Caco-2 (cell line): ENCODE measurements at regions not wholly inside any gene's neighbourhood (a gene's known extent, or its start where the extent isn't known, plus 50 kb on each side); places are given as distances from the start of the nearest gene placed in this dataset.

Source experiments
- BruUV-seq: library from RNA; stranded (reverse); fragments of 400-500 nt; replicated peaks from 2 replicates; lab custom pipeline; 2021; lab: Mats Ljungman, UMichigan
- CTCF ChIA-PET: fragments of 300-600 bp; sonication (Branson Sonifier 250); formaldehyde crosslinking; loops from one replicate; lab custom pipeline; 2022; ENCODE audit warnings: antibody characterized with exemption; lab: Charles Lee
- POLR2A ChIA-PET: fragments of 300-600 bp; sonication (Branson Sonifier 250); formaldehyde crosslinking; loops from one replicate; lab custom pipeline; 2022; ENCODE audit warnings: antibody characterized with exemption; lab: Charles Lee
- DNase-seq, 2 experiments: peaks; one replicate each; pipeline versions ENCODE4 v3.0.0 to v3.0.0-alpha.2; 2020 to 2022
- H3K27me3 ChIP-seq: replicated peaks from 2 replicates; pipeline ENCODE4 v1.6.0; 2011; ENCODE audit warnings: low read length; ENCODE audit not compliant: control insufficient read depth, insufficient read depth
- H3K36me3 ChIP-seq: 2 replicates; pipeline ENCODE4 v1.5.1; 2011; ENCODE audit warnings: low read length; ENCODE audit not compliant: control insufficient read depth, insufficient read depth
- H3K4me1 ChIP-seq: fragments of 250-450 bp; sonication (Bioruptor Pico); 2 replicates; pipeline ENCODE4 v1.5.1; 2020; ENCODE audit warnings: mild to moderate bottlenecking
- H3K4me3 ChIP-seq: 2 replicates; pipeline ENCODE4 v1.5.1; 2011; ENCODE audit warnings: low read depth, mild to moderate bottlenecking, control low read depth, low read length
- H3K9me3 ChIP-seq: fragments of 250-450 bp; sonication (Bioruptor Pico); 2 replicates; pipeline ENCODE4 v1.5.1; 2020; ENCODE audit warnings: mild to moderate bottlenecking, moderate library complexity
- H3K27ac Mint-ChIP-seq: one replicate; pipeline ENCODE4 v1.8.0; 2022; ENCODE audit warnings: mixed read lengths; ENCODE audit not compliant: unreplicated experiment
- H3K27me3 Mint-ChIP-seq: one replicate; pipeline ENCODE4 v1.8.0; 2022; ENCODE audit warnings: mixed read lengths; ENCODE audit not compliant: insufficient read depth, unreplicated experiment
- H3K36me3 Mint-ChIP-seq: one replicate; pipeline ENCODE4 v1.8.0; 2022; ENCODE audit warnings: mild to moderate bottlenecking, mixed read lengths; ENCODE audit not compliant: insufficient read depth, unreplicated experiment
- H3K4me1 Mint-ChIP-seq: one replicate; pipeline ENCODE4 v1.8.0; 2022; ENCODE audit warnings: low read depth, mixed read lengths; ENCODE audit not compliant: unreplicated experiment
- H3K4me3 Mint-ChIP-seq: one replicate; pipeline ENCODE4 v1.8.0; 2022; ENCODE audit warnings: mild to moderate bottlenecking, moderate library complexity, mixed read lengths; ENCODE audit not compliant: unreplicated experiment
- H3K9me3 Mint-ChIP-seq: one replicate; pipeline ENCODE4 v1.8.0; 2022; ENCODE audit warnings: mixed read lengths; ENCODE audit not compliant: unreplicated experiment
- intact Hi-C: fragments of 100-400 bp; cut with micrococcal nuclease; formaldehyde crosslinking; loops from one replicate; pipeline ENCODE4 v1.10.0; 2022; ENCODE audit not compliant: unreplicated experiment
- TF ChIP-seq, protein P1 (sequence below), 2 experiments: fragments of 200-600 bp in 1 of 2; IDR thresholded peaks; 1 replicate in 1 of 2; 2 replicates in 1 of 2; pipeline versions ENCODE4 v1.5.1 to v1.8.0; 2011 to 2022; ENCODE audit warnings: antibody characterized with exemption in 1 of 2, control low read depth in 1 of 2, inconsistent platforms in 1 of 2, low read depth in 1 of 2, low read length in 1 of 2, mild to moderate bottlenecking in 1 of 2, moderate library complexity in 1 of 2; ENCODE audit not compliant: insufficient read depth in 1 of 2, severe bottlenecking in 1 of 2, unreplicated experiment in 1 of 2

DNA sequence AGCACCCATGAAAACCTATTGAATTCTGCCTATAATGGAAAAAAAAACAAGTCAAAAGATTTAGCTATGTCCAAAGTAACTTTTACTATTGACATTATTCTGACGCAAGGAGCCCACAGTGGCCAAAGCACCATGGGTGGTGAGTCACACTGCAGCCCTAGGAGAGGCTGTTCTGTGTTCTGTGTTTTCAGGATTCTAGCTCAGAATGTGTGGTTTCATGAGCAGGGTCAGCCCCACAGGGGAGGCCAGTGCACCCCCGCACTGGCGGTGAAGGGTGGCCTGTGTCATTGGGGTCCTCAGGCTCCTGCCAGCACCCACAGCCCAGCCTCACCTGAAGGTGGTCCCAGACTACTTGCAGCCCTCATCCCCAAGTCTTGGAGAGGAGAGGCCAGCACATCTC is 112.2 kb downstream of the BRD1 start:
- Mint-ChIP-seq H3K4me3 (no peak overlapping the region), H3K27me3 (peaks cover 30% of the 10 kb centered on the region)

DNA sequence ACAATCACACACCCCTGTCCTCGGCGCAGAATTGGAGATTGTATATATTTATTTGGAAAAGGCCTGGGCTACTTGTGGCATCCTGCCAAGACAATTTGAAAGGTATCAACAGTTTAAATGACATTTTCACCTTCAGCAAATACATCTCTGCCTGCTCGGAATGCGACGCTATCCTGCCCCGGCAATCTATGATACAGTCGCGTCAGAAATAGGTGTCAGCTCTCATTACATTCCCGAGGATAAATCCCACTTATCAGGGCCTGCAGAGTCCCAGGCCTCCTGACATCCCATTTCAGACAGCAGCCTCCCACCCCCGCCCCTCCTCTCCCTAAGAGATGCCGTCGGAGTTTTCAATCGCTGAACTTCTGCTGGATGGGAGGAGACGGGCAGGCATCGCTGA is 114.7 kb downstream of the BRD1 start:
- no peak for DNase-seq
- no peaks in the 10 kb centered on the region for H3K36me3 Mint-ChIP-seq
- TF ChIP-seq, protein P1, sequence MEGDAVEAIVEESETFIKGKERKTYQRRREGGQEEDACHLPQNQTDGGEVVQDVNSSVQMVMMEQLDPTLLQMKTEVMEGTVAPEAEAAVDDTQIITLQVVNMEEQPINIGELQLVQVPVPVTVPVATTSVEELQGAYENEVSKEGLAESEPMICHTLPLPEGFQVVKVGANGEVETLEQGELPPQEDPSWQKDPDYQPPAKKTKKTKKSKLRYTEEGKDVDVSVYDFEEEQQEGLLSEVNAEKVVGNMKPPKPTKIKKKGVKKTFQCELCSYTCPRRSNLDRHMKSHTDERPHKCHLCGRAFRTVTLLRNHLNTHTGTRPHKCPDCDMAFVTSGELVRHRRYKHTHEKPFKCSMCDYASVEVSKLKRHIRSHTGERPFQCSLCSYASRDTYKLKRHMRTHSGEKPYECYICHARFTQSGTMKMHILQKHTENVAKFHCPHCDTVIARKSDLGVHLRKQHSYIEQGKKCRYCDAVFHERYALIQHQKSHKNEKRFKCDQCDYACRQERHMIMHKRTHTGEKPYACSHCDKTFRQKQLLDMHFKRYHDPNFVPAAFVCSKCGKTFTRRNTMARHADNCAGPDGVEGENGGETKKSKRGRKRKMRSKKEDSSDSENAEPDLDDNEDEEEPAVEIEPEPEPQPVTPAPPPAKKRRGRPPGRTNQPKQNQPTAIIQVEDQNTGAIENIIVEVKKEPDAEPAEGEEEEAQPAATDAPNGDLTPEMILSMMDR (IDR thresholded peaks at IDR 0.05; ENCODE audit: insufficient read depth in 1 of 2, low read depth in 1 of 2, low read length in 1 of 2, severe bottlenecking in 1 of 2, unreplicated experiment in 1 of 2) = no peak
- no peaks in the 10 kb centered on the region for H3K9me3 Mint-ChIP-seq
- CTCF ChIA-PET = interaction anchor here (0.7 kb wide), 2 partner anchors 11 to 86 kb away, joined by 4 read pairs; no protein-coding TSS in a partner anchor
- no peak overlapping the region for H3K4me3 Mint-ChIP-seq
- H3K4me3 ChIP-seq = no peak overlapping the region
- H3K9me3 ChIP-seq = no peaks in the 10 kb centered on the region
- no peaks in the 10 kb centered on the region for H3K36me3 ChIP-seq
- no peaks in the 10 kb centered on the region for H3K4me1 ChIP-seq
- intact Hi-C loops = no loop called here
- BruUV-seq = no TSS peak
- peaks cover 27% of the 10 kb centered on the region for H3K27me3 Mint-ChIP-seq
- no peaks in the 10 kb centered on the region for H3K4me1 Mint-ChIP-seq
- no peak overlapping the region for H3K27ac Mint-ChIP-seq
- no peaks in the 10 kb centered on the region for H3K27me3 ChIP-seq
- POLR2A ChIA-PET = no interaction called here

More for the DNA sequence above, 112.2 kb downstream of the BRD1 start:
- H3K4me1 ChIP-seq = no peaks in the 10 kb centered on the region
- peaks cover 3% of the 10 kb centered on the region; the same call in 1 of the 2 replicates for H3K27me3 ChIP-seq
- Mint-ChIP-seq H3K4me1 (no peaks in the 10 kb centered on the region), H3K36me3 (no peaks in the 10 kb centered on the region), H3K27ac (no peak overlapping the region), H3K9me3 (no peaks in the 10 kb centered on the region)
- no peak for DNase-seq
- BruUV-seq = no TSS peak
- POLR2A ChIA-PET = no interaction called here
- intact Hi-C loops = no loop called here
- H3K4me3 ChIP-seq = no peak overlapping the region
- H3K9me3 ChIP-seq = no peaks in the 10 kb centered on the region
- TF ChIP-seq, protein P1 (IDR thresholded peaks at IDR 0.05; ENCODE audit: insufficient read depth in 1 of 2, low read depth in 1 of 2, low read length in 1 of 2, severe bottlenecking in 1 of 2, unreplicated experiment in 1 of 2) = no peak
- H3K36me3 ChIP-seq = no peaks in the 10 kb centered on the region
- CTCF ChIA-PET = no interaction called here

DNA sequence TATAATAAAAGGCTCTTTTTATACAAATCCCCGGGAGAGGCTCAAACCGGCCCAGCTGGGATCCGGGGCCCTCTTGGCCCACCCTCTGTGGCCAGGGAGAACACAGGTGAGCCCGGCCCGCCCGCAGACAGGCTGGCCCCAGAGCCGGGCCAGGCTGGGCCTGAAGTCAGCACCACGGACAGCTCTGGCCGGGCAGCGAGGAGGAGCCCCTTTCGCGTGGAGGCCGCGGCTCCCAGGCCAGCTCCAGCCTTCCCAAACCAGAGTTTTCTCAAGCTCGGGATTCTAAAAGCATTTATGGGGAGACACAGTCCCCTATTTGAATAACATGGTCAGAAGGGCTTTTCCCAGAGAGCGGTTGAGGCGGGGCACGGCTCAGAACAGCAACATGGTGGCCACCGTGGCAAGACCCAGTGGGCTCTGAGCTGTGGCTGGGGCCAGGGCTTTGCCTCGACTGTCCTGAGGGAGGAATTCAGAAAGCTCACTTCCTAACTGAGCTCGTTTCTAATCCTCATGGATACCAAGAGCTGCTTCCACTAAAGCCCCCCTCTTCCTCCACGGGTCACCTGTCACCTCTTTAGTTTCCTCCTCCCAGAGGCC is 115.4 kb downstream of the BRD1 start:
- no peaks in the 10 kb centered on the region for H3K9me3 ChIP-seq
- no TSS peak for BruUV-seq
- H3K4me3 ChIP-seq = no peak overlapping the region
- TF ChIP-seq, protein P1 (IDR thresholded peaks at IDR 0.05; ENCODE audit: insufficient read depth in 1 of 2, low read depth in 1 of 2, low read length in 1 of 2, severe bottlenecking in 1 of 2, unreplicated experiment in 1 of 2) = no peak
- Mint-ChIP-seq H3K27ac (no peak overlapping the region), H3K4me1 (no peaks in the 10 kb centered on the region), H3K27me3 (peaks cover 26% of the 10 kb centered on the region), H3K9me3 (no peaks in the 10 kb centered on the region), H3K36me3 (no peaks in the 10 kb centered on the region), H3K4me3 (no peak overlapping the region)
- H3K27me3 ChIP-seq = no peaks in the 10 kb centered on the region
- no peaks in the 10 kb centered on the region for H3K36me3 ChIP-seq
- CTCF ChIA-PET = no interaction called here
- peak in 1 of 2 experiments; percentile 62 for DNase-seq
- intact Hi-C loops = no loop called here
- H3K4me1 ChIP-seq = no peaks in the 10 kb centered on the region
- POLR2A ChIA-PET = no interaction called here
